GM23338 (cell line): ENCODE measurements at regions not wholly inside any gene's neighbourhood (a gene's known extent, or its start where the extent isn't known, plus 50 kb on each side); places are given as distances from the start of the nearest gene placed in this dataset.

Experiments used
- ATAC-seq: fragments of 200-7000 bp; cut with Tn5 transposase; 3 replicates; pipeline ENCODE4 v1.9.1; 2020
- DNase-seq: peaks from one replicate; pipeline ENCODE4 v3.0.0-alpha.2; 2015; ENCODE audit warnings: low spot score
- H2AFZ ChIP-seq: fragments of 200-600 bp; sonication (generic); 2 replicates; pipeline ENCODE4 v1.8.0; 2016; ENCODE audit warnings: antibody characterized with exemption, mild to moderate bottlenecking, moderate library complexity
- H3F3A ChIP-seq: fragments of 200-600 bp; sonication (generic); replicated peaks from 2 replicates; pipeline ENCODE4 v1.8.0; 2017; ENCODE audit warnings: antibody characterized with exemption, mixed run types, low read depth
- H3K27ac ChIP-seq: fragments of 200-600 bp; sonication (generic); 2 replicates; pipeline ENCODE4 v1.6.1; 2016; ENCODE audit warnings: low read depth
- H3K27me3 ChIP-seq: fragments of 200-600 bp; sonication (generic); 2 replicates; pipeline ENCODE4 v1.8.0; 2016; ENCODE audit warnings: mild to moderate bottlenecking, mixed run types, moderate library complexity; ENCODE audit not compliant: insufficient read depth
- H3K36me3 ChIP-seq: fragments of 200-600 bp; sonication (generic); 2 replicates; pipeline ENCODE4 v1.8.0; 2016; ENCODE audit warnings: mild to moderate bottlenecking; ENCODE audit not compliant: insufficient read depth
- H3K4me1 ChIP-seq: fragments of 200-600 bp; sonication (generic); 2 replicates; pipeline ENCODE4 v1.8.0; 2016; ENCODE audit warnings: mild to moderate bottlenecking, moderate library complexity; ENCODE audit not compliant: insufficient read depth
- H3K4me2 ChIP-seq: fragments of 200-600 bp; sonication (generic); 2 replicates; pipeline ENCODE4 v1.7.1; 2017; ENCODE audit warnings: mixed run types
- H3K4me3 ChIP-seq: fragments of 200-600 bp; sonication (generic); 2 replicates; pipeline ENCODE4 v1.6.1; 2016; ENCODE audit warnings: mixed run types
- H3K79me2 ChIP-seq: fragments of 200-600 bp; sonication (generic); replicated peaks from 2 replicates; pipeline ENCODE4 v1.8.0; 2017; ENCODE audit warnings: mild to moderate bottlenecking; ENCODE audit not compliant: insufficient read depth
- H3K9me2 ChIP-seq: fragments of 200-600 bp; sonication (generic); 2 replicates; pipeline ENCODE4 v1.8.0; 2017; ENCODE audit not compliant: insufficient read depth
- H4K20me1 ChIP-seq: fragments of 200-600 bp; sonication (generic); replicated peaks from 2 replicates; pipeline ENCODE4 v1.8.0; 2017; ENCODE audit warnings: mild to moderate bottlenecking; ENCODE audit not compliant: insufficient read depth
- H3K27ac Mint-ChIP-seq: 2 replicates; pipeline ENCODE4 v1.8.0; 2020; ENCODE audit warnings: inconsistent platforms, mild to moderate bottlenecking, moderate library complexity, mixed read lengths
- H3K27me3 Mint-ChIP-seq: 3 replicates; pipeline ENCODE4 v1.8.0; 2022; ENCODE audit warnings: low read depth, mild to moderate bottlenecking, moderate library complexity, mixed read lengths, inconsistent platforms; ENCODE audit not compliant: insufficient read depth, poor library complexity
- H3K36me3 Mint-ChIP-seq: 3 replicates; pipeline ENCODE4 v1.8.0; 2021; ENCODE audit warnings: low read depth, mild to moderate bottlenecking, inconsistent platforms, moderate library complexity, mixed read lengths
- H3K4me1 Mint-ChIP-seq: 3 replicates; pipeline ENCODE4 v1.8.0; 2020; ENCODE audit warnings: mild to moderate bottlenecking, inconsistent platforms, mixed read lengths
- H3K4me3 Mint-ChIP-seq: 3 replicates; pipeline ENCODE4 v1.8.0; 2021; ENCODE audit warnings: moderate library complexity, mild to moderate bottlenecking, inconsistent platforms, mixed read lengths
- H3K9me3 Mint-ChIP-seq: 3 replicates; pipeline ENCODE4 v1.8.0; 2020; ENCODE audit warnings: moderate library complexity, mild to moderate bottlenecking, inconsistent platforms, mixed read lengths
- CREB1 ChIP-seq: fragments of 250-450 bp; sonication (Bioruptor Pico); IDR thresholded peaks from 2 replicates; pipeline ENCODE4 v1.5.0; 2020; ENCODE audit warnings: low read depth, mild to moderate bottlenecking, moderate library complexity
- EZH2 ChIP-seq: fragments of 200-600 bp; sonication (generic); IDR thresholded peaks from one replicate; pipeline ENCODE4 v1.8.0; 2017; ENCODE audit warnings: antibody characterized with exemption, mild to moderate bottlenecking, low read depth; ENCODE audit not compliant: unreplicated experiment
- EZH2phosphoT487 ChIP-seq: fragments of 200-600 bp; sonication (generic); IDR thresholded peaks from one replicate; pipeline ENCODE4 v1.8.1; 2018; ENCODE audit warnings: antibody characterized with exemption; ENCODE audit not compliant: unreplicated experiment
- JUNB ChIP-seq: IDR thresholded peaks from one replicate; pipeline ENCODE4 v1.6.1; 2016; ENCODE audit warnings: antibody characterized with exemption; ENCODE audit not compliant: unreplicated experiment
- NANOG ChIP-seq: IDR thresholded peaks from 2 replicates; pipeline ENCODE4 v1.6.1; 2016; ENCODE audit warnings: antibody characterized with exemption, borderline replicate concordance
- STAT1 ChIP-seq: IDR thresholded peaks from one replicate; pipeline ENCODE4 v1.6.1; 2016; ENCODE audit warnings: antibody characterized with exemption; ENCODE audit not compliant: unreplicated experiment
- ZNF331 ChIP-seq: fragments of 250-450 bp; sonication (Bioruptor Pico); IDR thresholded peaks from 2 replicates; pipeline ENCODE4 v1.5.0; 2020; ENCODE audit warnings: low read depth, mild to moderate bottlenecking, moderate library complexity
- TF ChIP-seq, protein P1 (sequence below): IDR thresholded peaks from one replicate; pipeline ENCODE4 v1.6.1; 2018; ENCODE audit warnings: antibody characterized with exemption; ENCODE audit not compliant: unreplicated experiment
- TF ChIP-seq, protein P2 (sequence below): IDR thresholded peaks from 2 replicates; pipeline ENCODE4 v1.6.1; 2016; ENCODE audit warnings: antibody characterized with exemption
- TF ChIP-seq, protein P3 (sequence below): fragments of 250-450 bp; sonication (Bioruptor Pico); IDR thresholded peaks from 2 replicates; pipeline ENCODE4 v1.5.0; 2020; ENCODE audit warnings: mild to moderate bottlenecking, moderate library complexity
- TF ChIP-seq, protein P4 (sequence below), 2 experiments: fragments of 200-600 bp in 1 of 2; sonication (generic) in 1 of 2; conservative IDR thresholded peaks; 2 replicates each; pipeline versions ENCODE4 v1.5.1 to v1.6.1; 2016 to 2017; ENCODE audit warnings: antibody characterized with exemption in 2 of 2, low read depth in 2 of 2, mild to moderate bottlenecking in 2 of 2, moderate library complexity in 1 of 2

DNA sequence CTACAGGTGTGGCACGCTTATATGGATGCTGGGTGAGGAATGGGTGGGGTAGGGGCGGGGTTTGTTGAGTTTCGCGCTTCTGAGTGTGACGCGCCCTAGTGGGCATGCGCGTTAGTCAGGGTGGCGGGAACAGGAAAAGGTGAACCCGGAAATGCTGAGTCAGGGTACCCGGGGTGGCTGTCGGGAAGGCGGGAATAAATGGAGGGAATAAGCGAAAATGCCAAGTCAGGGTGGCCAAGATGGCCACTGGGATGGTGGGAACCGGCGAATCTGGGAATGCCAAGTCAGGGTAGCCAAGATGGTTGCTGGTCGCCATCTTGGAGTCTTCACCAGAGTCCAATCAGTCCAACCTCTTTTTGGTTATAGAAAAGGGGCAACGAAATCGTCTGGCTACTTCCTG is 585.0 kb downstream of the SUCLG1 start:
- Mint-ChIP-seq H3K27me3 (peaks cover 9% of the 10 kb centered on the region), H3K4me3 (no peak overlapping the region), H3K36me3 (peaks cover 62% of the 10 kb centered on the region), H3K4me1 (no peaks in the 10 kb centered on the region), H3K9me3 (peaks cover 69% of the 10 kb centered on the region), H3K27ac (no peak overlapping the region)
- H4K20me1 ChIP-seq, result no peaks in the 10 kb centered on the region
- no peak for ATAC-seq
- no peak overlapping the region for H3K4me2 ChIP-seq
- H3K79me2 ChIP-seq, result no peaks in the 10 kb centered on the region
- no peak overlapping the region for H2AFZ ChIP-seq
- no peak for DNase-seq
- H3K27ac ChIP-seq, result no peak overlapping the region
- no peaks in the 10 kb centered on the region; the same call in 1 of the 2 replicates for H3K36me3 ChIP-seq
- no peaks in the 10 kb centered on the region for H3K27me3 ChIP-seq
- no peak overlapping the region for H3K4me3 ChIP-seq
- no peak for TF ChIP-seq EZH2phosphoT487
- no peak for TF ChIP-seq EZH2
- TF ChIP-seq, protein P1, sequence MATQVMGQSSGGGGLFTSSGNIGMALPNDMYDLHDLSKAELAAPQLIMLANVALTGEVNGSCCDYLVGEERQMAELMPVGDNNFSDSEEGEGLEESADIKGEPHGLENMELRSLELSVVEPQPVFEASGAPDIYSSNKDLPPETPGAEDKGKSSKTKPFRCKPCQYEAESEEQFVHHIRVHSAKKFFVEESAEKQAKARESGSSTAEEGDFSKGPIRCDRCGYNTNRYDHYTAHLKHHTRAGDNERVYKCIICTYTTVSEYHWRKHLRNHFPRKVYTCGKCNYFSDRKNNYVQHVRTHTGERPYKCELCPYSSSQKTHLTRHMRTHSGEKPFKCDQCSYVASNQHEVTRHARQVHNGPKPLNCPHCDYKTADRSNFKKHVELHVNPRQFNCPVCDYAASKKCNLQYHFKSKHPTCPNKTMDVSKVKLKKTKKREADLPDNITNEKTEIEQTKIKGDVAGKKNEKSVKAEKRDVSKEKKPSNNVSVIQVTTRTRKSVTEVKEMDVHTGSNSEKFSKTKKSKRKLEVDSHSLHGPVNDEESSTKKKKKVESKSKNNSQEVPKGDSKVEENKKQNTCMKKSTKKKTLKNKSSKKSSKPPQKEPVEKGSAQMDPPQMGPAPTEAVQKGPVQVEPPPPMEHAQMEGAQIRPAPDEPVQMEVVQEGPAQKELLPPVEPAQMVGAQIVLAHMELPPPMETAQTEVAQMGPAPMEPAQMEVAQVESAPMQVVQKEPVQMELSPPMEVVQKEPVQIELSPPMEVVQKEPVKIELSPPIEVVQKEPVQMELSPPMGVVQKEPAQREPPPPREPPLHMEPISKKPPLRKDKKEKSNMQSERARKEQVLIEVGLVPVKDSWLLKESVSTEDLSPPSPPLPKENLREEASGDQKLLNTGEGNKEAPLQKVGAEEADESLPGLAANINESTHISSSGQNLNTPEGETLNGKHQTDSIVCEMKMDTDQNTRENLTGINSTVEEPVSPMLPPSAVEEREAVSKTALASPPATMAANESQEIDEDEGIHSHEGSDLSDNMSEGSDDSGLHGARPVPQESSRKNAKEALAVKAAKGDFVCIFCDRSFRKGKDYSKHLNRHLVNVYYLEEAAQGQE, result no peak
- no peak for TF ChIP-seq JUNB
- TF ChIP-seq CREB1 (CRISPR knock-in tag), result no peak
- no peak for TF ChIP-seq ZNF331 (CRISPR knock-in tag)
- TF ChIP-seq STAT1, result no peak
- TF ChIP-seq, protein P2, sequence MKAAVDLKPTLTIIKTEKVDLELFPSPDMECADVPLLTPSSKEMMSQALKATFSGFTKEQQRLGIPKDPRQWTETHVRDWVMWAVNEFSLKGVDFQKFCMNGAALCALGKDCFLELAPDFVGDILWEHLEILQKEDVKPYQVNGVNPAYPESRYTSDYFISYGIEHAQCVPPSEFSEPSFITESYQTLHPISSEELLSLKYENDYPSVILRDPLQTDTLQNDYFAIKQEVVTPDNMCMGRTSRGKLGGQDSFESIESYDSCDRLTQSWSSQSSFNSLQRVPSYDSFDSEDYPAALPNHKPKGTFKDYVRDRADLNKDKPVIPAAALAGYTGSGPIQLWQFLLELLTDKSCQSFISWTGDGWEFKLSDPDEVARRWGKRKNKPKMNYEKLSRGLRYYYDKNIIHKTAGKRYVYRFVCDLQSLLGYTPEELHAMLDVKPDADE, result no peak
- TF ChIP-seq, protein P3, sequence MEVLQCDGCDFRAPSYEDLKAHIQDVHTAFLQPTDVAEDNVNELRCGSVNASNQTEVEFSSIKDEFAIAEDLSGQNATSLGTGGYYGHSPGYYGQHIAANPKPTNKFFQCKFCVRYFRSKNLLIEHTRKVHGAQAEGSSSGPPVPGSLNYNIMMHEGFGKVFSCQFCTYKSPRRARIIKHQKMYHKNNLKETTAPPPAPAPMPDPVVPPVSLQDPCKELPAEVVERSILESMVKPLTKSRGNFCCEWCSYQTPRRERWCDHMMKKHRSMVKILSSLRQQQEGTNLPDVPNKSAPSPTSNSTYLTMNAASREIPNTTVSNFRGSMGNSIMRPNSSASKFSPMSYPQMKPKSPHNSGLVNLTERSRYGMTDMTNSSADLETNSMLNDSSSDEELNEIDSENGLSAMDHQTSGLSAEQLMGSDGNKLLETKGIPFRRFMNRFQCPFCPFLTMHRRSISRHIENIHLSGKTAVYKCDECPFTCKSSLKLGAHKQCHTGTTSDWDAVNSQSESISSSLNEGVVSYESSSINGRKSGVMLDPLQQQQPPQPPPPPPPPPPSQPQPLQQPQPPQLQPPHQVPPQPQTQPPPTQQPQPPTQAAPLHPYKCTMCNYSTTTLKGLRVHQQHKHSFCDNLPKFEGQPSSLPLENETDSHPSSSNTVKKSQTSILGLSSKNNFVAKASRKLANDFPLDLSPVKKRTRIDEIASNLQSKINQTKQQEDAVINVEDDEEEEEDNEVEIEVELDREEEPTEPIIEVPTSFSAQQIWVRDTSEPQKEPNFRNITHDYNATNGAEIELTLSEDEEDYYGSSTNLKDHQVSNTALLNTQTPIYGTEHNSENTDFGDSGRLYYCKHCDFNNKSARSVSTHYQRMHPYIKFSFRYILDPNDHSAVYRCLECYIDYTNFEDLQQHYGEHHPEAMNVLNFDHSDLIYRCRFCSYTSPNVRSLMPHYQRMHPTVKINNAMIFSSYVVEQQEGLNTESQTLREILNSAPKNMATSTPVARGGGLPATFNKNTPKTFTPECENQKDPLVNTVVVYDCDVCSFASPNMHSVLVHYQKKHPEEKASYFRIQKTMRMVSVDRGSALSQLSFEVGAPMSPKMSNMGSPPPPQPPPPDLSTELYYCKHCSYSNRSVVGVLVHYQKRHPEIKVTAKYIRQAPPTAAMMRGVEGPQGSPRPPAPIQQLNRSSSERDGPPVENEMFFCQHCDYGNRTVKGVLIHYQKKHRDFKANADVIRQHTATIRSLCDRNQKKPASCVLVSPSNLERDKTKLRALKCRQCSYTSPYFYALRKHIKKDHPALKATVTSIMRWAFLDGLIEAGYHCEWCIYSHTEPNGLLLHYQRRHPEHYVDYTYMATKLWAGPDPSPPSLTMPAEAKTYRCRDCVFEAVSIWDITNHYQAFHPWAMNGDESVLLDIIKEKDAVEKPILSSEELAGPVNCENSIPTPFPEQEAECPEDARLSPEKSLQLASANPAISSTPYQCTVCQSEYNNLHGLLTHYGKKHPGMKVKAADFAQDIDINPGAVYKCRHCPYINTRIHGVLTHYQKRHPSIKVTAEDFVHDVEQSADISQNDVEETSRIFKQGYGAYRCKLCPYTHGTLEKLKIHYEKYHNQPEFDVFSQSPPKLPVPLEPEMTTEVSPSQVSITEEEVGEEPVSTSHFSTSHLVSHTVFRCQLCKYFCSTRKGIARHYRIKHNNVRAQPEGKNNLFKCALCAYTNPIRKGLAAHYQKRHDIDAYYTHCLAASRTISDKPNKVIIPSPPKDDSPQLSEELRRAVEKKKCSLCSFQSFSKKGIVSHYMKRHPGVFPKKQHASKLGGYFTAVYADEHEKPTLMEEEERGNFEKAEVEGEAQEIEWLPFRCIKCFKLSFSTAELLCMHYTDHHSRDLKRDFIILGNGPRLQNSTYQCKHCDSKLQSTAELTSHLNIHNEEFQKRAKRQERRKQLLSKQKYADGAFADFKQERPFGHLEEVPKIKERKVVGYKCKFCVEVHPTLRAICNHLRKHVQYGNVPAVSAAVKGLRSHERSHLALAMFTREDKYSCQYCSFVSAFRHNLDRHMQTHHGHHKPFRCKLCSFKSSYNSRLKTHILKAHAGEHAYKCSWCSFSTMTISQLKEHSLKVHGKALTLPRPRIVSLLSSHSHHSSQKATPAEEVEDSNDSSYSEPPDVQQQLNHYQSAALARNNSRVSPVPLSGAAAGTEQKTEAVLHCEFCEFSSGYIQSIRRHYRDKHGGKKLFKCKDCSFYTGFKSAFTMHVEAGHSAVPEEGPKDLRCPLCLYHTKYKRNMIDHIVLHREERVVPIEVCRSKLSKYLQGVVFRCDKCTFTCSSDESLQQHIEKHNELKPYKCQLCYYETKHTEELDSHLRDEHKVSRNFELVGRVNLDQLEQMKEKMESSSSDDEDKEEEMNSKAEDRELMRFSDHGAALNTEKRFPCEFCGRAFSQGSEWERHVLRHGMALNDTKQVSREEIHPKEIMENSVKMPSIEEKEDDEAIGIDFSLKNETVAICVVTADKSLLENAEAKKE (CRISPR knock-in tag), result no peak
- TF ChIP-seq, protein P4, sequence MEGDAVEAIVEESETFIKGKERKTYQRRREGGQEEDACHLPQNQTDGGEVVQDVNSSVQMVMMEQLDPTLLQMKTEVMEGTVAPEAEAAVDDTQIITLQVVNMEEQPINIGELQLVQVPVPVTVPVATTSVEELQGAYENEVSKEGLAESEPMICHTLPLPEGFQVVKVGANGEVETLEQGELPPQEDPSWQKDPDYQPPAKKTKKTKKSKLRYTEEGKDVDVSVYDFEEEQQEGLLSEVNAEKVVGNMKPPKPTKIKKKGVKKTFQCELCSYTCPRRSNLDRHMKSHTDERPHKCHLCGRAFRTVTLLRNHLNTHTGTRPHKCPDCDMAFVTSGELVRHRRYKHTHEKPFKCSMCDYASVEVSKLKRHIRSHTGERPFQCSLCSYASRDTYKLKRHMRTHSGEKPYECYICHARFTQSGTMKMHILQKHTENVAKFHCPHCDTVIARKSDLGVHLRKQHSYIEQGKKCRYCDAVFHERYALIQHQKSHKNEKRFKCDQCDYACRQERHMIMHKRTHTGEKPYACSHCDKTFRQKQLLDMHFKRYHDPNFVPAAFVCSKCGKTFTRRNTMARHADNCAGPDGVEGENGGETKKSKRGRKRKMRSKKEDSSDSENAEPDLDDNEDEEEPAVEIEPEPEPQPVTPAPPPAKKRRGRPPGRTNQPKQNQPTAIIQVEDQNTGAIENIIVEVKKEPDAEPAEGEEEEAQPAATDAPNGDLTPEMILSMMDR (conservative IDR thresholded peaks at IDR 0.05; ENCODE audit: low read depth in 2 of 2), result no peak
- TF ChIP-seq NANOG, result no peak
- H3F3A ChIP-seq, result no peaks in the 10 kb centered on the region
- no peaks in the 10 kb centered on the region; the same call in 1 of the 2 replicates for H3K9me2 ChIP-seq
- H3K4me1 ChIP-seq, result no peaks in the 10 kb centered on the region
